ENCODE measurements at regions not wholly inside any gene's neighbourhood (a gene's known extent, or its start where the extent isn't known, plus 50 kb on each side); places are given as distances from the start of the nearest gene placed in this dataset.
A peak's percentile ranks its signal among the peaks of the same experiment; 100 is the strongest.

- no peaks in the 10 kb centered on the region for H3K4me1 ChIP-seq (ENCODE audit: control insufficient read depth, insufficient read depth, low read length)
- no peaks in the 10 kb centered on the region for H3K9me3 ChIP-seq (ENCODE audit: control insufficient read depth, insufficient read depth, low read depth, low read length)
- no peak overlapping the region for H3K27ac ChIP-seq (ENCODE audit: extremely low read depth, low read depth, low read length)
- POLR2A ChIA-PET = interaction anchor here (1.7 kb wide), 1 partner anchor 201 kb away, joined by 6 read pairs; the partner anchor contains the start of gene NRIP1
- TF ChIP-seq KLF9 (tag by site-specific recombination; IDR thresholded peaks at IDR 0.05; ENCODE audit: low read depth) (no peak), ZNF654 (tag by site-specific recombination; IDR thresholded peaks at IDR 0.05; ENCODE audit: low read depth) (peak; percentile 23)
- H3K36me3 ChIP-seq (ENCODE audit: control insufficient read depth in 2 of 2, insufficient read depth in 1 of 2, low read length in 2 of 2) = no peaks in the 10 kb centered on the region
- CTCF ChIA-PET = interaction anchor here (0.6 to 2.1 kb wide), 32 partner anchors 8 to 819 kb away, joined by 3 to 17 read pairs (median 3); no protein-coding TSS in a partner anchor
- H3K4me3 ChIP-seq (ENCODE audit: low read depth, low read length) = no peak overlapping the region
Measured at GRCh38 chr21:14864211-14865021, 200.4 kb downstream of the NRIP1 start.

- no peaks in the 10 kb centered on the region for H3K4me1 ChIP-seq (ENCODE audit: control insufficient read depth, insufficient read depth, low read length)
- ChIA-PET CTCF (interaction anchor here (0.6 to 2.1 kb wide), 27 partner anchors 8 to 820 kb away, joined by 3 to 17 read pairs (median 3); no protein-coding TSS in a partner anchor), POLR2A (interaction anchor here (1.7 kb wide), 1 partner anchor 201 kb away, joined by 6 read pairs; the partner anchor contains the start of gene NRIP1)
- no peak for TF ChIP-seq ZNF335 (tag by site-specific recombination; conservative IDR thresholded peaks at IDR 0.05)
- TF ChIP-seq PRDM4 (tag by site-specific recombination; IDR thresholded peaks at IDR 0.05) = no peak
- TF ChIP-seq, protein P1, sequence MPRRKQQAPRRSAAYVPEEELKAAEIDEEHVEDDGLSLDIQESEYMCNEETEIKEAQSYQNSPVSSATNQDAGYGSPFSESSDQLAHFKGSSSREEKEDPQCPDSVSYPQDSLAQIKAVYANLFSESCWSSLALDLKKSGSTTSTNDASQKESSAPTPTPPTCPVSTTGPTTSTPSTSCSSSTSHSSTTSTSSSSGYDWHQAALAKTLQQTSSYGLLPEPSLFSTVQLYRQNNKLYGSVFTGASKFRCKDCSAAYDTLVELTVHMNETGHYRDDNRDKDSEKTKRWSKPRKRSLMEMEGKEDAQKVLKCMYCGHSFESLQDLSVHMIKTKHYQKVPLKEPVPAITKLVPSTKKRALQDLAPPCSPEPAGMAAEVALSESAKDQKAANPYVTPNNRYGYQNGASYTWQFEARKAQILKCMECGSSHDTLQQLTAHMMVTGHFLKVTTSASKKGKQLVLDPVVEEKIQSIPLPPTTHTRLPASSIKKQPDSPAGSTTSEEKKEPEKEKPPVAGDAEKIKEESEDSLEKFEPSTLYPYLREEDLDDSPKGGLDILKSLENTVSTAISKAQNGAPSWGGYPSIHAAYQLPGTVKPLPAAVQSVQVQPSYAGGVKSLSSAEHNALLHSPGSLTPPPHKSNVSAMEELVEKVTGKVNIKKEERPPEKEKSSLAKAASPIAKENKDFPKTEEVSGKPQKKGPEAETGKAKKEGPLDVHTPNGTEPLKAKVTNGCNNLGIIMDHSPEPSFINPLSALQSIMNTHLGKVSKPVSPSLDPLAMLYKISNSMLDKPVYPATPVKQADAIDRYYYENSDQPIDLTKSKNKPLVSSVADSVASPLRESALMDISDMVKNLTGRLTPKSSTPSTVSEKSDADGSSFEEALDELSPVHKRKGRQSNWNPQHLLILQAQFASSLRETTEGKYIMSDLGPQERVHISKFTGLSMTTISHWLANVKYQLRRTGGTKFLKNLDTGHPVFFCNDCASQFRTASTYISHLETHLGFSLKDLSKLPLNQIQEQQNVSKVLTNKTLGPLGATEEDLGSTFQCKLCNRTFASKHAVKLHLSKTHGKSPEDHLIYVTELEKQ (tag by site-specific recombination; IDR thresholded peaks at IDR 0.05; ENCODE audit: borderline replicate concordance) = no peak
- TF ChIP-seq ZNF16 (tag by site-specific recombination; IDR thresholded peaks at IDR 0.05; ENCODE audit: low read depth) = no peak
- TF ChIP-seq ZNF23 (tag by site-specific recombination; IDR thresholded peaks at IDR 0.05; ENCODE audit: borderline replicate concordance) = no peak
- no peak for TF ChIP-seq HOXC10 (CRISPR knock-in tag; IDR thresholded peaks at IDR 0.05)
- TF ChIP-seq ZNF596 (tag by site-specific recombination; IDR thresholded peaks at IDR 0.05) = no peak
- no peak for TF ChIP-seq ZBTB7A (tag by site-specific recombination; IDR thresholded peaks at IDR 0.05; ENCODE audit: low read depth)
- TF ChIP-seq ZNF707 (tag by site-specific recombination; IDR thresholded peaks at IDR 0.05) = no peak
- no peak for TF ChIP-seq ZNF501 (tag by site-specific recombination; IDR thresholded peaks at IDR 0.05)
- no peak for TF ChIP-seq ZNF175 (tag by site-specific recombination; IDR thresholded peaks at IDR 0.05)
- no peak for TF ChIP-seq YY1 (tag by site-specific recombination; IDR thresholded peaks at IDR 0.05)
- H3K27ac ChIP-seq (ENCODE audit: extremely low read depth, low read depth, low read length) = no peak overlapping the region
- H3K9me3 ChIP-seq (ENCODE audit: control insufficient read depth, insufficient read depth, low read depth, low read length) = no peaks in the 10 kb centered on the region
- H3K4me3 ChIP-seq (ENCODE audit: low read depth, low read length) = no peak overlapping the region
- no peaks in the 10 kb centered on the region for H3K36me3 ChIP-seq (ENCODE audit: control insufficient read depth in 2 of 2, insufficient read depth in 1 of 2, low read length in 2 of 2)
Measured at GRCh38 chr21:14863745-14864210, 201.0 kb downstream of the NRIP1 start.
